ENCODE measurements at regions not wholly inside any gene's neighbourhood (a gene's known extent, or its start where the extent isn't known, plus 50 kb on each side); places are given as distances from the start of the nearest gene placed in this dataset.

DNA sequence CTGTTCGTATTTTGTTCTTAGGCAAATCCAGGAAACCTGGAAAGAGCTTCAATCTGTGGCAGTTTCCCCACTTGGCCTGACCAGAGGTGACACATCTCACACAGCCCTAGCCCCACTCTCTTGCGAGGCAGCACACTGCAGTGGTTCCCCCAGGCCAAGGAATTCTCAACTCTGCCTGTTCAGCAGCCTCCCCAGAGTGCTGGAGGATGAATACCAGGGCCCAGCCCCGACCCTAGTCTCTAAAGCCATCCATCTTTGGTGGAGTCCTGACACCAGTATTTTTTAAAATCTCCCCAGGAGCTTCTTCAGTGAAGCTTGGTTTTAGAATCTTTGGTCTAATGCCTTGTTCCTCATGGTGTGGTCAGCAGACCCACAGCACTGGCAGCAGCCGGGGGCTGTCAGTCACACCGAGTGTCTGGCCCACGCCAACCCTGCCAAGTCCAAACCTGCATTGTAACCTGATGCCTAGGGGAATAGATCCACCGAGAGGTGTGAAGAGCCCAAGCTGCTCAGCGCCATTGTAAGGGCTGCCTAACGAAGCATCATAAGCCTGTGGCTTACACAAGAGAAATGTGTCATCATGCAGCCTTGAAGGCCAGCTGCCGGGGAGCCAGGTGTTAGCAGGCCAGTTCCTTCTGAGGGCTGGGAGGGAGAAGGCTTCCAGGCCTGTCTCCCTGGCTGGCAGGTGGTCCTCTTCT, 428.7 kb upstream of the ID2 start:
- Histone ChIP-seq H3K79me2 (ENCODE audit: control insufficient read depth, insufficient read depth, low read length) (no peaks in the 10 kb centered on the region), H3K4me1 (replicated peaks in 1 of 2; ENCODE audit: control insufficient read depth in 2 of 2, insufficient read depth in 2 of 2, low read length in 2 of 2) (no peaks in the 10 kb centered on the region), H3K9ac (ENCODE audit: insufficient read depth in 1 of 2, low read depth in 2 of 2, low read length in 2 of 2) (no peak overlapping the region), H3K36me3 (ENCODE audit: control insufficient read depth, insufficient read depth, low read length) (no peaks in the 10 kb centered on the region), H3K4me2 (ENCODE audit: insufficient read depth, low read length) (no peak overlapping the region), H3K4me3 (no peak overlapping the region), H3K9me1 (ENCODE audit: control insufficient read depth, insufficient read depth, low read length) (no peaks in the 10 kb centered on the region), H3K27me3 (ENCODE audit: control insufficient read depth in 2 of 2, insufficient read depth in 2 of 2, low read length in 2 of 2) (peaks cover 4 to 12% of the 10 kb centered on the region in 2 experiments; a peak in 4 of 5 replicates), H3K9me3 (replicated peaks; ENCODE audit: control insufficient read depth, insufficient read depth, low read depth, low read length) (no peaks in the 10 kb centered on the region), H4K20me1 (replicated peaks; ENCODE audit: control insufficient read depth, insufficient read depth, low read length) (no peaks in the 10 kb centered on the region), H2AFZ (ENCODE audit: low read depth, low read length) (no peak overlapping the region), H3K27ac (ENCODE audit: extremely low read depth, low read depth, low read length) (no peak overlapping the region)
- TF ChIP-seq, protein P1, sequence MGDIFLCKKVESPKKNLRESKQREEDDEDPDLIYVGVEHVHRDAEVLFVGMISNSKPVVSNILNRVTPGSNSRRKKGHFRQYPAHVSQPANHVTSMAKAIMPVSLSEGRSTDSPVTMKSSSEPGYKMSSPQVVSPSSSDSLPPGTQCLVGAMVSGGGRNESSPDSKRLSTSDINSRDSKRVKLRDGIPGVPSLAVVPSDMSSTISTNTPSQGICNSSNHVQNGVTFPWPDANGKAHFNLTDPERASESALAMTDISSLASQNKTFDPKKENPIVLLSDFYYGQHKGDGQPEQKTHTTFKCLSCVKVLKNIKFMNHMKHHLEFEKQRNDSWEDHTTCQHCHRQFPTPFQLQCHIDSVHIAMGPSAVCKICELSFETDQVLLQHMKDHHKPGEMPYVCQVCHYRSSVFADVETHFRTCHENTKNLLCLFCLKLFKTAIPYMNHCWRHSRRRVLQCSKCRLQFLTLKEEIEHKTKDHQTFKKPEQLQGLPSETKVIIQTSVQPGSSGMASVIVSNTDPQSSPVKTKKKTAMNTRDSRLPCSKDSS (IDR thresholded peaks at IDR 0.05; ENCODE audit: low read depth, partially characterized antibody): no peak
- TF ChIP-seq YY1 (IDR thresholded peaks at IDR 0.05; ENCODE audit: borderline replicate concordance in 1 of 3, control insufficient read depth in 1 of 3, extremely low read depth in 1 of 3, insufficient read depth in 3 of 3, insufficient read length in 1 of 3, insufficient replicate concordance in 2 of 3, low read depth in 1 of 3, low read length in 2 of 3) (no peak), TEAD4 (IDR thresholded peaks at IDR 0.05; ENCODE audit: low read length) (no peak), TEAD4 (CRISPR knock-in tag; IDR thresholded peaks at IDR 0.05; ENCODE audit: borderline replicate concordance) (no peak)
- TF ChIP-seq, protein P2, sequence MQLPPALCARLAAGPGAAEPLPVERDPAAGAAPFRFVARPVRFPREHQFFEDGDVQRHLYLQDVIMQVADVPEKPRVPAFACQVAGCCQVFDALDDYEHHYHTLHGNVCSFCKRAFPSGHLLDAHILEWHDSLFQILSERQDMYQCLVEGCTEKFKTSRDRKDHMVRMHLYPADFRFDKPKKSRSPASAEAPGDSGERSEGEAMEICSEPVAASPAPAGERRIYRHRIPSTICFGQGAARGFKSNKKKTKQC (CRISPR knock-in tag; IDR thresholded peaks at IDR 0.05): no peak
- WGBS (ENCODE audit: insufficient coverage, low coverage, missing lambda C conversion rate): under 1% methylated on average over 10 of the region's 10 CpGs
- intact Hi-C loops (cut with micrococcal nuclease): no loop called here
- DNase-seq (ENCODE audit: extremely low read depth in 1 of 4, low spot score in 3 of 4) (no peak), FAIRE-seq (no peak), ATAC-seq (no peak)
- CTCF ChIA-PET (ENCODE audit: low intra/inter-chr PET ratio): no interaction called here
- no TSS peak for BruUV-seq (replicated peaks)
- POLR2A ChIA-PET: interaction anchor here (1.5 kb wide), 1 partner anchor 27 kb away, joined by 5 read pairs; no protein-coding TSS in a partner anchor
- in situ Hi-C loops (cut with MboI): no loop called here

All from K562 (cell line).